GM12892 (cell line): ENCODE measurements at regions not wholly inside any gene's neighbourhood (a gene's known extent, or its start where the extent isn't known, plus 50 kb on each side); places are given as distances from the start of the nearest gene placed in this dataset.
A peak's percentile ranks its signal among the peaks of the same experiment; 100 is the strongest.

ENCODE experiments used
- DNase-seq: peaks from one replicate; pipeline ENCODE4 v3.0.0; 2011; ENCODE audit not compliant: insufficient read length
- FAIRE-seq: peaks from 2 replicates; lab custom pipeline; 2011; peaks lifted over from hg19 to GRCh38; lab: Jason Lieb, UNC
- POLR2A ChIP-seq: IDR thresholded peaks from 2 replicates; pipeline ENCODE4 v1.6.1; 2011; ENCODE audit warnings: low read depth, low read length, control low read depth
- POLR2AphosphoS5 ChIP-seq: IDR thresholded peaks from 2 replicates; pipeline ENCODE4 v1.6.1; 2011; ENCODE audit warnings: low read depth, low read length, control low read depth
- TAF1 ChIP-seq: IDR thresholded peaks from 2 replicates; pipeline ENCODE4 v1.6.1; 2011; ENCODE audit warnings: low read depth, mild to moderate bottlenecking, control low read depth, low read length, borderline replicate concordance

GRCh38 chr15:47954196-47954595, 166.6 kb upstream of the SLC24A5 start:
- TF ChIP-seq POLR2A (no peak), POLR2AphosphoS5 (no peak), TAF1 (no peak)
- no peak for FAIRE-seq
- DNase-seq = no peak

- no peak for DNase-seq
- no peak for FAIRE-seq
- TF ChIP-seq TAF1 (no peak), POLR2A (no peak), POLR2AphosphoS5 (no peak)
Observed at GRCh38 chr15:47955021-47955420, 165.8 kb upstream of the SLC24A5 start.

DNA sequence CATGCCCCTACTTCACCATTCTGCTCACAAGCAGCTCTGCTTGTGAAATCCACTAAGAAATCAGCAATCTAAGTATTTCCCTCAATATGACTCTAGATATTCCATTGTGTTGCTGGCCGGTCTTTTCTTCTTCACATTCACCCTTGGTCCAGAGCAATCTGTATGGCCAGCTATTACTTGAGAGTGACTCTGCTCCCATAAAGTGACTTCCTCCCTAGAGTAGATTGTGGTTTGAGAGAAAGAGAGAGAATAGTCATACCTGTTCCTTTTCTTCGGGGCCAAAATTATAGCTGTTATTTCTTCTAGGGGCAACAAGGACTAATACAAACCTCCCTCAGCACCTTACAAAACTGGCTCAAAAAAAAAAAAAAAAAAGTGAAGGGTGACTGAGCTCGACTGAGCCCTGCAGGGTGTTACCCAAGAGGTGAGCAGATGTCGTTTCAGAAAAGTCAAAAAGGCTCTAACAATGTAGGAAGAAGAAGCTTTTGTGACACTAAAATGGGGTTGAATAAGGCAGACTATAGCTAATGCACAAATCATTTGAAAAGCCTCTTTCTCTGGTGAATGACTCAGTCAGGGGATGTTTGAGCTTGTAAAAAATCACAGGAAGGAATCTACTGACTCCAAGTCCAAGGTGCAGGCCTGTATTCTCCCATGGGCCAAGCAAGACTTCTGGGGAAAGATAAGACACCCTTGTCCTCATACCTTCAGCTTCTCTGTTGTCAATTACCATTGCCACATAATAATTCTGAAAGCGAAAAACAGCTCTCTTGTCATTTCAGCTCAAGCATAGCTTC, 161.0 kb upstream of the SLC24A5 start:
- no peak for DNase-seq
- peak; percentile 70 for FAIRE-seq

DNA sequence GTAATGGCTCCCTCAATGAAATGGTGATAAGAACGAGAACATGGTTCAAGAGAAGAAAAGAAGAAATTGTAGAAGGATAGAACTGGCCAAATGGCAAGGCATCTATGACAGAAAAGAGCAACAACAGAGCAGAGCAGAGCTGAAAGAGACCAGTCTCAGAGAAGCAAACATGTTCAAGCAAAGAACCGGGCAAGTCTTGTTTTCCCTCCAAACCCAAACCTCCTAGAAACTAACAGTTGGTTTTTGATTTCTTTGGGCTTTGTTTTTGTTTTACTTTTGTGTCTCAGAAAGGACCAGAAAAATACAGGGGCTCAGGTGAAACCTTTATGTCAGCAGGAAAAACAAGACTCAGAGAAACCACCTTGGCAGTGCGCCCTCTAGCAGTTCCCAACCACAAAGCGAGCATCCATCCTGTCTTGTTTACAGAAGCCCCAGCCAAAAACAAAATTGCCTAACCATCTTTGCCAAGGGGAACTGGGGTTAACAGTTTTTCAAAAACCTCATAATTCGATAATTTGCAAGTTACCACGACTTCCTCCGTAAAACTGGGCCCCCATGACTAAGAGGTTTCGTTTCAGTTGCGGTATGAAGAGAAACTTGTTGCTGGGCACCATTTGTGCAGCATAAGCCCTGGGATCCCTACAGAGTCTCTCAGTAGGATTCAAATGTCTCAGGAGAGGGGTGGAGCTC, 159.2 kb upstream of the SLC24A5 start:
- DNase-seq (peak; percentile 25), FAIRE-seq (peak; percentile 88)
- TF ChIP-seq POLR2A (no peak), TAF1 (no peak), POLR2AphosphoS5 (no peak)

More for the DNA sequence above, 161.0 kb upstream of the SLC24A5 start:
- TF ChIP-seq TAF1 = no peak
- no peak for TF ChIP-seq POLR2AphosphoS5
- no peak for TF ChIP-seq POLR2A

- no peak for FAIRE-seq
- no peak for DNase-seq
- TF ChIP-seq POLR2AphosphoS5 (no peak), TAF1 (no peak), POLR2A (no peak)
Observed at GRCh38 chr15:47963265-47963664, 157.5 kb upstream of the SLC24A5 start.

DNA sequence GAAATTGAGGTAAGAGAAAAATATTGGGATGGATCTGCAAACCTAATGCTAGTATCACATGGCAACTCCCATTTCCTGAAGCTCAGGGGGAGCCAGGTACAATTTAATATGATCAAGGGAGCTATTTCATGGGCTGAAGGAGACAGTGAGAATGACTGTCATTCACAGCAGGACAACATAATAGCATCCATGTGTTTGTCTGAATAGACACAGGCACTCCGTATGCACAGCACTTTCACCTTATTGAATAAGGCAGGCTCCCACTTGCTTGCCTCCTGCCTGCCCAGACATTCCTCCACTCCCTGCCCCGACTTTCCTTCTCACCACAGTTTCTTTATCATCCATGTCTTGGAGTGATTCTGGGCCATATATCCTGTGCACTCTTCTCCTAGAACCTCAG, 156.6 kb upstream of the SLC24A5 start:
- no peak for TF ChIP-seq TAF1
- TF ChIP-seq POLR2AphosphoS5 = no peak
- TF ChIP-seq POLR2A = no peak
- FAIRE-seq (no peak), DNase-seq (no peak)

DNA sequence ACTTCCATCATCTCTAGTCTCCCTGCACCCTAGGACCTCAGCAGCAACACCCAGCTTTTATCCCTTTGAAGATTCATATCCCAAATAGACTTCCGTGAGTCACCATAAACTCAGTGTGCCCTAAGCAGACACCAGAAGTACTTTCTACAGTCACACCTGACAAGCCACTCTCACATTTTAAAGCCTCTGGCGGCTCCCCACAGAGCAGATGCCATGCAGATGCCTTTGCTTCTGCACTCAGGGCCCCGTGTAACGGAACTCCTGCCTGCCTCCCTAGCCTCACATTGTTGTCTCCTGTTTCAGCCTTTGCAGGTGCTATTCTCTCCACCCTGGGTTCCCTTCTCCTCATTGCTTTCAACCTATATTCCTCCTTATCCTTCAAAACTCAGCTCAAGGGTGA, 155.5 kb upstream of the SLC24A5 start:
- FAIRE-seq (no peak), DNase-seq (no peak)
- TF ChIP-seq TAF1 = no peak
- no peak for TF ChIP-seq POLR2A
- TF ChIP-seq POLR2AphosphoS5 = no peak

- TF ChIP-seq POLR2AphosphoS5 (no peak), TAF1 (no peak), POLR2A (no peak)
- DNase-seq (no peak), FAIRE-seq (no peak)
Observed at GRCh38 chr15:47968593-47968992, 152.2 kb upstream of the SLC24A5 start.

- DNase-seq (no peak), FAIRE-seq (no peak)
- no peak for TF ChIP-seq POLR2AphosphoS5
- no peak for TF ChIP-seq TAF1
- no peak for TF ChIP-seq POLR2A
Observed at GRCh38 chr15:47971637-47972036, 149.2 kb upstream of the SLC24A5 start.

- TF ChIP-seq TAF1 (no peak), POLR2A (no peak), POLR2AphosphoS5 (no peak)
- DNase-seq = no peak
- FAIRE-seq = no peak
Observed at GRCh38 chr15:47972738-47973137, 148.1 kb upstream of the SLC24A5 start.

- no peak for DNase-seq
- FAIRE-seq = no peak
- TF ChIP-seq TAF1 (no peak), POLR2AphosphoS5 (no peak), POLR2A (no peak)
Observed at GRCh38 chr15:47974724-47975123, 146.1 kb upstream of the SLC24A5 start.
